IPS-NIHi7 (cell line): ENCODE measurements at regions not wholly inside any gene's neighbourhood (a gene's known extent, or its start where the extent isn't known, plus 50 kb on each side); places are given as distances from the start of the nearest gene placed in this dataset.
"Not testable (repeated sequence)": the region's sequence is repeated elsewhere in the genome, so short reads cannot be mapped to it uniquely, and the experiment has no call there.

Experiments
- DNase-seq: peaks from one replicate; pipeline ENCODE4 v3.0.0; 2012; ENCODE audit warnings: mixed read lengths; ENCODE audit errors: extremely low spot score

DNA sequence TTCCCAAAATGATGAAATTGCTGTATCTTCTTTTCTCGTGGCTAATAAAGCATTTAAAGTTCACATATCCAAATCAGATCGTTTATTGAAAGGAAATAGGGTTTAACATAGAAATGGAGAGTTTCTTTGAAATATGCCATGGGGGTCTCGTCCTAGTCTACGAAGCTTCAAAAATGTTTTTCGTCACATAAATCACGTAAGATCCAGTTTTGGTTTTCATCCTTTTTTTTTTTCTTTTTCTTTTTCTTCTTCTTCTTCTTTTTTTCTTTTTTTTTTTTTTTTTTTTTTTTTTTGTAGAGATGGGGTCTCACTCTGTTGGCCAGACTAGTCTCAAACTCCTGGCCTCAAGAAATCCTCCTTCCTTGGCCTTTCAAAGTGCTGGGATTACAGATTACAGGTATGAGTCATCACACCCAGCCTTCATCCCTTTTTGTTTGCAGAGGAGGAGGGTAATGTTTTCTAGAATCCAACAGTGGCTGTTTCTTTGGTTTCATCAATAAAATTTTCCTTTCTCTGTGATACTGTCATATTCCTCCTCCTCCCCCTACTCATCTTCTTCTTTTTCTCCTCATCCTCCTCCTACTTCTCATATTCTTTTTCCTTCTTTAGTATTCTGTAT lies 94.7 kb upstream of the LOC128125822 start:
- DNase-seq, result no peak

DNA sequence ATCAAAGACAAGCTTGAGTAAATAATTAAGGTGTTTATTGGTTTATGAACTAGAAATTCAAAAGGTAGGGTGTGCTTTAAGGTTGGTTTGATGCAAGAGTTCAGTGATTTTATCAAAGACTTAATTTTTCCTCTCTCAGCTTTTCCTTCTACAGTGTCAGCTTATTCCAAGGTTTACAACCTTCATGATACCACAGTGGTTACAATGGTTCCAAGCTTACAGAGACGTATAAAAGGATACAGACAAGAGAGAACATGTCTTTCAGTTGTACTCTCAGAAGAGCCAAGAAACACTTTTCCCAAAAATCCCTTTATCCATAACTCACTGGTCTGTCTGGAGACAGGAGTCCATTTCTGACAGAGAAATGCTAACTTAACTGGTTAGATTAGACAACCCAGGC lies 93.5 kb upstream of the LOC128125822 start:
- no peak for DNase-seq

DNA sequence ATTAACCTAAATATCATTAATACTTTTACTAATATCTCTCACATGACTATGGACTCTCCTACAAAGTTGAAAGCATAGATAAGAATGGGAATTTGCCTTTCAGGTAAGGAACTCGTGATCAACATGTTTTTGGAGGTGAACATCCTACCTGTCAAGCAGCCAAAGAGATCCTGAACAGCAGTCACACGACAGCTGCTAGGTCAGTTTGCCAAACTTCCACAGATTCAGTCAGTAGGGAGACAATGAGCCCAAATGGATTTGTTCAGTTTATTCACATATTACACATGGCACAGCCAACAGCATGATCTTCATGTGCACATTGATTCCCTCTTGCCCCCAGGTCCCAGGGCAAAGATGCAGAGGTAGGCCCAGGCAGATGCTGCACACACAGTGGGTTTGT lies 86.1 kb upstream of the LOC128125822 start:
- DNase-seq, result no peak

DNA sequence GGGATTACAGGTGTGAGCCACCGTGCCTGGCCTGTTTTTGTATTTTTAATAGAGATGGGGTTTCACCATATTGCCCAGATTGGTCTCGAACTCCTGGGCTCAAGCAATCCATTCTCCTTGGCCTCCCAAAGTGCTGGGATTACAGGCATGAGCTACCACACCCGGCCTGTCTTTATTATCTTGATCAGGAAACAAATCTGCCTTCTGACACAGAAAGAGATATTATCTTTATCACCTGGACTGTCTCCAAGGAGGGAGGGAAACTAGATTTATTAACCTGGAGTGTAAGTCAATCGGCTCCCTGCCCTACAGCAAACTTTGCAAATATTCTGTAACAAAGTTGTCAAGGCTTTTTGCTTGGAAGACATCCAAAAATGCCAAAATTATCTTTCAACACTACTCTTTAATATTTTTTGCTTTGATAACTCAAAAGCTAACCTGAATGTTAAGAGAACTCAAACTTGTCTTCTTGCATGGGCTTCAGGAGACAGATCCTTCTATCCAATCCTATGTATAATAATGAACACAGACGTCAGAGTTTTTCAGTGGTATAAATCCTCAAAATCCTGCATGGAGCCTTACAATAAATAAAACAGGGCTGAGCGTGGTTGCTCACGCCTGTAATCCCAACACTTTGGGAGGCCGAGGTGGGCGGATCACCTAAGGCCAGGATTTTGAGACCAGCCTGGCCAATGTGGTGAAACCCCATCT lies 85.0 kb upstream of the LOC128125822 start:
- DNase-seq, result no peak

DNA sequence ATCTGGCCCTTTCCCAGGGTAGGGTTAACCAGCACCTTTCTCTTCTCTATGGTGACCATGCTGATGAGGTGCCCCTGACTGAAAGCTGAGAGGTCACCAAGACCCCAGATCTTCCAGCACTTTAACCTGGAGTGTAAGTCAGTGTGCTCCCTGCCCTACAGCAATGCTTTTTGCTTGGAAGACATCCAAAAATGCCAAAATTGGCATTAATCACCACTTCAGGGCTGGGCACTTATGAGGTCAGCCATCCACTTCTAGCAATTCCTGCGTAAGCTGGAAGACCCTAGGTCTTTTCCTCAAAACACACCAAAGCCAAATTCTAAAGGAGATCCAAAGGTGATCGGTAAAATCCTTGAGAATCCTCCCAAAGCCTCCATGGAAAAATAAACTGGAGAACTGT lies 81.2 kb upstream of the LOC128125822 start:
- DNase-seq, result no peak

DNA sequence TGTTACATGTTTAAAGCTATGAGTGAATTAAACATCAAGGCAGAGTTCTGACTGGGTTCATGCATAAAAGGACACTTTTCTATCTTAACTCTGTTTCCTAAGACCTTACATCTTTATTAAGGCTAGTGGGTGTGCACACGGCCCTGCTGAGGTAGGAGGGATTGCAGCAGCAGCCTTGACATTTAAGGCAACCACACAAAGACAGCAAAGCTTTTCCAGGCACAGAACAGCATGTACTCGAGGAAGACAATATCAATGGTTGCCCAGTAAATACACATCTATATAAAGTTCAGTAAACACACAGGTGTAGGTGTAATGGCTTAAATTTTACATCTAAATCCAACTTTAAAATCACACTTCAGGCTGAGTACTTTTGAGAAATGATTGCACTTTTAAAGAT lies 79.8 kb upstream of the LOC128125822 start:
- no peak for DNase-seq

DNA sequence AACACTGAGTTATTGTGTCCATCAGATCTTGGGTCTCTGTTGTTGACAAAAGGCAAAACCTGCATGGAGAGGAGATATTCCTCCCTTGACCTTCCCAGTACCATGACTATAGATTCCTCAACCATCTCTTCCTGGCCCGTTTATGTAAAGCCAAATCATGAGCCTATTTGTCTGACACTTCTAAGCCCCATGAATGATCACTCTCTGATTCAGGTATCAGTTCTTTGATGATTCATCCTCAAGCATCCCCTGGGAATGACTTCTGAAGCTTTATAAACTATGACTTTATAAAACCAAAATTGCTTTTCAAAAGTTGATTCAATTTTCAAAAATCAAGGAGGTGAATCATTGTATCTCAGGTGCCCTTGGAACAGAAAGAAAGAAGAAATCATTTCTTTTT lies 78.7 kb upstream of the LOC128125822 start:
- no peak for DNase-seq

DNA sequence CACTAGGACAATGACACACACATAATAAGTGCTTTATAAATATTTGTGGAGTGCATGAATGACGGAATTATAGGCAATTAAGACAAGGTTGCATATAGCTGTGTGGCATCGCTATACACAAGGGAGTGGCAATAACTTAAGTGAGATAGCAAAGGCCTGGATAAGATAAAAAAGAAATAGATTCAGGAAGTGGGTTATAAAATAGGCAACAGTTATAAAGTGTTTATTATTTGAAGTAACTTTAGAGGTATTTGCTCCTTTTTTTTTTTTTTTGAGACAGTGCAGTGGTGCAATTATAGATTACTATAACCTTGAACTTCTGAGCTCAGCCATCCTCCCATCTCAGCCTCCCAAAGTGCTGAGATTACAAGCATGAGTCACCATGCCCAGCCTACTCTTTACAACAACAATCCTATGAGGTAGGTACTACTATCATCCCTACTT lies 75.9 kb upstream of the LOC128125822 start:
- DNase-seq, result no peak

DNA sequence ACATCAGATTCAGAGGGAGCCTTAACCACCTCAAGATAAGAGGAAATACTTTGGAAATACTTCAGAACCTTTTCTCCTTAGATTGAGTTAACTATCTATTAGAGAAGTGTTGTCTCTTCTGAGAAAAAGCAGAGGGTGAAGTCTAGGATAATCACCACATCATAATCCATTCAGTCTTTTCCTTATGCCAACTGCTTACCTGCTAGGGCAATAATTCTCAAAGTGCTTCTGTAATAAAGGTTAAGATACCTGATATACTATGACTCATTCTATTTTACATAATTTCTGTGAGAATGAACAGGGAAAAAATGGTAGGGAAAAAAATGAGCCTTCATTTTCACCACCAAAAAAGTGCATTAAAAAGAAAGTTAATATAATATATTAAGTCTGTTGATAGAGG lies 70.1 kb upstream of the LOC128125822 start:
- no peak for DNase-seq

DNA sequence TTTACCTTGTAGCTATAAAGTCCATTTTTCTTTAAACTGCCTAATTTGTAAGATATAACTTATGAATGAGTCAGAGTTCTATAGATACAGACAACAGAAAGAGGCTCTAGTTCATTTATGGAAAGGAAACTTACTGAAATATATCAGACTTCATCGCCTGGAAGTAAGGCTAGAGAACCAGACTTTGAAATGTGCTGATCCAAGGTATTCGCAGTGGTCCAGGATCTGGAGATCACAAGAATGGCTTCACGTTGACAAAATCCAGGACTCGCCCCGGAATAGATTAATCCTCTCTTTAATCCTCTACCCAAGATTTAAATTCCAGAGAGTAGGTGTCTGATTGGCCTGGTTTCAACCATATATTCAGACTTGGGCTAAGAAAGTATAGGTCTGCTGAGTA lies 69.1 kb upstream of the LOC128125822 start:
- DNase-seq, result no peak

DNA sequence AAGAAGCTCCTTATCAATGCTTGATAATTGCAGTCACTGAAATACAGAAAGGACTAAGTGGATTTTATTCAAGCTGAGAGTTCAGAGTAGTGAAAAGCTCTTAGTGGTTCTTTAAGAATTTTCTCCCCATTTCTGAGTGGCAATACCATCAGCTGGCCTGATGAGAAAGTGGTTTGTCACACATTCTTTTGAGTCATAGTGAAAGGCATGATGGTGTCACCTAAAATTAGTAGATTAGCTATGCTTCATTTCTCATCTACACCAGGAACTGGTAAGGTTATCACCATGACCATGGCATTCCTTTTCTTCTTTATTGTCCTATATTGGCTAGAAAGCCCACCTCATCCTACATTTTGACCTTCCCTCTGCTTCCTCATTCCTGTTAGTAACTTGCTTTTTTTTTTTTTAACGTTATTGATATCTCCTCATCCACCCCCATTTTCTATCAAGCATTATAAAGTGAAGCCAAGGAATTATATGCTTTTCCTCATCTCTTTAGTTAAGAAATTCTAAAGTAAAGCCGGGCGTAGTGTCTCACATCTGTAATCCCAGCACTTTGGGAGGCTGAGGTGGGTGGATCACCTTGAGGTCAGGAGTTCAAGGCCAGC lies 67.4 kb upstream of the LOC128125822 start:
- DNase-seq, result no peak

DNA sequence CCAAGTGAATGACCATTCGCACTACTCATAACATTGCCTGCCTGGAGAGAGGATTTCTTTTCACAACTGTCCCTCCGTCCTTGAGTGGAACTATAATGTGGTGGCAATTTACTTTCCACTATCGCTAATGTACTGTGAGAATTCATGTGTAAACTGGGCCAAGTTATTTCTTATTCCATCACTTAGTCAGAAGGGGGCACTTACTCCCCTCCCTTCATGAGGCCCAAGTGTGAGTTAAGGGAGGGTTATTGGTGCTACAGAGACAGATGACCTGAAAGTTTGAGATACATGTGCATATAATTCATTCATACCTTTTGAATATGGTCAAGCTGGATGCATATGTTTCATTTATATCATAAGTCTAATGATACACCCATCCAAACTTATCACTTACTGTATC lies 65.2 kb upstream of the LOC128125822 start:
- no peak for DNase-seq

DNA sequence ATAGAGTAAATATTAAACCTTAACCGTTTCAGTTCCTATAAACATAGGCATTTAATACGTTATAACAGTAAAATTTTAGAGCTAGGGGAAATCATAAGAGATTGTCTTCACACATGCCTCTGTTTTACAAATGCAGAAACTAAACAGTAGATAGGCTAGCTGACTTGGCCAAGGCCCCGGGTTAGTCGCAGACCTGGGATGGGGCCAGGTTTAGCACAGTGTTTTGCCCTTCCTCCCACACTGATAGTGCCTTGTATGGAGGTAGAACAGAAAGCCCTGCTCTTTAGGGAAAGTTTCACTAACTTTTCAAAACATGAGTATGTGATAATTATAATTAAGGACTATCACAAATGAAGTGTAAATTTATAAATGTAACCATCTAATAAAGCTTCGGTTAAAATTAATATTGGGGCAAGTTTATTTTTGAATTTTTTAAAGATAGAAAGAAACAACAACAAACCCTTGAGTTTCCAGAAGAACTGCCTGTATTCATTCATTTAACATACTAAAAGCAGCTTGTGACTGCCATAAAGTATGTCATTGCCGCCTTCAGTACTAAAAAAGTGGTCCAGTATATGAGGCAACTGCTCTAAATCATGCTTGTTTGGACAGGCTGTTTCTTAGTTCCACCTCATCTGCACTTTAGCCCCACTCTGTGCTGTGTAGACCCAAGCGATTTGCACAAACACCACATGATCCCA lies 62.5 kb upstream of the LOC128125822 start:
- DNase-seq, result no peak

DNA sequence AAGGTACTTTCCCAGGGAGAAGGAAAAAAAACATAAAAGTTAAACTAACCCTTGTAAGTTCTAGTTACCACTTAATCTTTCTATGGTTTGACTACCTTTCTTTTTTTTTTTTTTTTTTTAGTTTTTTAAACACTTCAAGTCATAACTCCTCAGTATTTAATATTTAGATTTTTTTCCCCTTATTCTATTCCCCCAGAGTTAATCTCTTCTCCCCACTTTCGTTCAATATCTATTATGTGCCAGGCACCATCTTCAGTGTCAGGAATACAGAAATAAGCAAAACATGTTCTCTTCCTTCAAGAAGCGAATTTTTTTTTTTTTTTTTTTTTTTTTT lies 62.0 kb upstream of the LOC128125822 start:
- no peak for DNase-seq

DNA sequence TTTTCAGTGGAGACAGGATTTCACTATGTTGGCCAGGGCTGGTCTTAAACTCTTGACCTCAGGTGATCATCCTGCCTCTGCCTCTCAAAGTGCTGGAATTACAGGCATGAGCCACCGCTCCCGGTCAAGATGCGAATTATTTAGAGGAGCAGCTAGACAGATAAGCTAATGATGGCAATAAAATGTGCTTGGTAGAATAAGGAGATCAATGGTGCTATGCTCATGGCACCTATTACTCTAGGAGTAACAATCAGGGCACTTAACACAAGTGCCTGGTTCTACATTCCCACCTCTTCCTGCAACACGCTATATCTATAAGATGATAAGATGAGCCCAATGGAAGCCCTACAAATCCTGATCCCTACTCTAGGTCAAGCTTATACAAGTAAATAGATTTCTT lies 61.4 kb upstream of the LOC128125822 start:
- no peak for DNase-seq

DNA sequence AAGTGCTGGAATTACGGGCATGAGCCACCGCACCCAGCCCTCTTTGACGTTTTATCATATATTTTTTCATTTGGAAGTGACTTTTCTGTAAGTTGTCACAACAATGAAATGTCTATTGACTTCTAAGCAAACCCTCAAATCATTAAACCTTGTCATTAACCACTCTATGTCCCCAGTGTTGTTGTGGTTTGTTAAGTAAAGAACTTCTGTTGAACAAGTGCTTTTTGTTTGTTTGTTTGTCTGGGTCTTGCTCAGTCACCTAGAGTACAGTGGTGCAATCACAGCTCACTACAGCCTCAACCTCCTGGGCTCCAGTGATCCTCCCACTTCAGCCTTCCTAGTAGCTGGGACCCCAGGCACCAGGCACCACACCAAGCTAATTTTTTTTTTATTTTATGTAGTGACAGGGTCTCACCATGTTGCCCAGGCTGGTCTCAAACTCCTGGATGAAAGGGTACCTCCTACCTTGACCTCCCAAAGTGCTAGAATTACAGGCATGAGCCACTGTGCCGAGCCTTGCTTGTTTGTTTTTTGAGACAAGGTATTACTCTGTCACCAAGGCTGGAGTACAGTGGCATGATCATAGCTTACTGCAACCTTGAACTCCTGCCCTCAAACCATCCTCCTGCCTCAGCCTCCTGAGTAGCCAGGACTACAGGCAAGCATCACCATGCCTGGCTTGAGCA lies 57.6 kb upstream of the LOC128125822 start:
- no peak for DNase-seq

DNA sequence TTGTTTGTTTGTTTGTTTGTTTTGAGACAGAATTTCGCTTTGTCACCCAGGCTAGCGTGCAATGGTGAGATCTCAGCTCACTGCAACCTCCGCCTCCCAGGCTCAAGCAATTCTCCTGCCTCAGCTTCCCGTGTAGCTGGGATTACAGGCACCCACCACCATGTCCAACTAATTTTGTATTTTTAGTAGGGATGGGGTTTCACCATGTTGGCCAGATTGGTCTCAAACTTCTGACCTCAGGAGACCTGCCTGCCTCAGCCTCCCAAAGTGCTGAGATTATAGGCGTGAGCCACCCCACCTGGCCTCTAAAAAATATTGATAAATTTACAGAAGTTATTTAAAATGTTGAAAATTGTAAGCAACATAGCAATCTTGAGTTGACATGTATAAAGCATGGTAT lies 57.1 kb upstream of the LOC128125822 start:
- not testable (repeated sequence) for DNase-seq

DNA sequence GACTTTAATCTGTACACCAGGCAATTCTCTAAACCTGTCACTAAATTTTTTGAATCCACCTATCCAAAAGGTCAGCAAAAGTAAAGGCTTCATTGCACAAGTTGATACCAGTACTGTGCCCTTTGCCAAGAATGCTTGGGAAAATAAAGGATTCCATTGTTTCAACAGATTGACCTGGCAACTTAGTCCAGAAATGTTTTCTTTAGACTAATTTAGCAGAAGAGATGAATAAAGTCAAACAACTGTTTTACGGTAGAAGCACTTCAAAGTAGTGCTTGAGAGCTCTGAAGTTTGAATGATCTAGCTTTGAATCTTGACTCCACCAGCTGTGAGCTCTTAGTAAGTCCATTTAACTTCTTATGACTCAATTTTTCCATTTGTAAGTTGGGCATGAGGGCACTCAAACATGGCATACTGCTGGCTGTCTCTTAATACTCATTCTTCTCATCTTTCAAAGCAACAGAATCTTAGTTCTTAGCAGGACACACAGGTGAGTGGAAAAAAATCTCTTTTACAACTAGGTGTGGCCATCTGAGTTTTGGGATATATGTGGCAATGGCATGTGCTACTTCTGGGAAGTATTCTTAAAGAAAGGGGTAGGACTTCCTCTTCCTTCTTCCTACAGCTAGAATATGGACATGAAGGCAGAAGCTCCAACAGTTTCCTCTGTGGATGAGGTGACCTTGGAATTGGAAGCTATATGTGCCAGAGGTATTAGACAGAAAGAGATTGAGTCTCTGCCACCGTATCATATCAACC lies 55.9 kb upstream of the LOC128125822 start:
- DNase-seq, result no peak

DNA sequence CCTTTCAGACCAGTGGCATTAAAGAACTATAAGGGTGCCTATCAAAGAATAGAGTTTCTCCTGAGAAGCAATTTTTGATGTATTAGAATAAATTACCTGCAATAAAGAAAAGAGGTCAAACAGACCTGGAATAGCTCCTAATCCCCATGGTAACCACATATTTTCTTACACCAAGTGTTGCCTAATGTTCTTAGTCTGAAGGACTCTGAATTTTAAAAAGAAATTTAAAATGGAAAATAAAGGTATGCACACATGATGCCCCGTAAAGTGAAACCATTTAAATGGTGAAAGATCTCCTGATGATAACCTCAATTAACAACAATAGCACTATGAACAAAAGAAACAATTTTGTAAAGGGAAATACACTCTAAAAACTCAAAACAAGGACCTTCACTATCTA lies 55.1 kb upstream of the LOC128125822 start:
- no peak for DNase-seq

DNA sequence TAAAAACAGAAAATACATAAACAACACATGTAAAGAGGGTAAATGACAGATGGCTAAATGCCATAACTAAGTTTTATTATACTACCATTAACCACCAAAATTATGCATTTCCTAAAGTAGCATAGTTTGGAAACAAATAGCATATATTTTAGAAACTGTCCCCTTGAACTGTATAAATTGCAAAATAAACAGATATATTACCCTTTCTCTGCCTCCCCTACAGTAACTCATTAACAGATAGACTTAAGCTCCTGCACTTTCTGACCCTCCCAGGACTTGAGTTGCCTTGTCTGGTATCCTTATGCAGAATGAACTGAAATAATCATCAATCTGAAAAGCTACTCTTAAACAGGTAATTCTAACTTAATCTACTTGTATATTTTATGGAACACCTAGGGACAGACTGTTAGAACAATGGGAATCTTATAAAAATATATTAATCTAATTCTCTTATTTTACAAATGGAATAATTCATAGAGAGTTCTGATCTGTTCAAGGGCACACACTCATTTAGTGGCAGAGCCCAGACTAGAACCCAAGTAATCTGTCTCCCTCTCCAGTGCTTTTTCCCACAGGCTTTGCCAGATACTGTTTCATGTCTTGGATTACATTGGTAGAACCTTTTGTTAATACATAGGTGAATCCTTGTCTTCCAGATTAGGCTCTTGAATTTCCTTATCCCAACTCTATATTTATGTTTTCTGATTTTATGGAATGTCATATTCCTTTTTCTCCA lies 50.6 kb upstream of the LOC128125822 start:
- no peak for DNase-seq
